ENCODE measurements at regions not wholly inside any gene's neighbourhood (a gene's known extent, or its start where the extent isn't known, plus 50 kb on each side); places are given as distances from the start of the nearest gene placed in this dataset.

- Histone ChIP-seq H3K9me3 (no peaks in the 10 kb centered on the region), H3K4me3 (replicated peaks in 1 of 3) (no peak overlapping the region), H3K27me3 (no peaks in the 10 kb centered on the region), H3K4me1 (no peaks in the 10 kb centered on the region), H3K27ac (no peak overlapping the region), H3K36me3 (no peaks in the 10 kb centered on the region)
- no peak for DNase-seq
- 68 to 75% methylated on average over 14 of the region's 14 CpGs for WGBS, 2 donors
- intact Hi-C loops (cut with DNase I) = no loop called here
- TF ChIP-seq CTCF (IDR thresholded peaks at IDR 0.05) = no peak
- TF ChIP-seq POLR2A (IDR thresholded peaks at IDR 0.05) = no peak
Observed at GRCh38 chr15:25565470-25566264, 126.8 kb upstream of the UBE3A start.

- no peak overlapping the region for H3K4me3 ChIP-seq (replicated peaks in 1 of 3)
- no peaks in the 10 kb centered on the region for H3K9me3 ChIP-seq
- WGBS, 2 donors = 79 to 82% methylated on average over 4 of the region's 4 CpGs
- no peaks in the 10 kb centered on the region for H3K27me3 ChIP-seq
- H3K27ac ChIP-seq = no peak overlapping the region
- no peaks in the 10 kb centered on the region for H3K36me3 ChIP-seq
- TF ChIP-seq POLR2A (IDR thresholded peaks at IDR 0.05) = no peak
- no peak for TF ChIP-seq CTCF (IDR thresholded peaks at IDR 0.05)
- intact Hi-C loops (cut with DNase I) = no loop called here
- DNase-seq = no peak
- no peaks in the 10 kb centered on the region for H3K4me1 ChIP-seq
Observed at GRCh38 chr15:25563596-25563995, 124.8 kb upstream of the UBE3A start.

- H3K4me1 ChIP-seq = no peaks in the 10 kb centered on the region
- H3K4me3 ChIP-seq (replicated peaks in 1 of 3) = no peak overlapping the region
- H3K9me3 ChIP-seq = no peaks in the 10 kb centered on the region
- TF ChIP-seq CTCF (IDR thresholded peaks at IDR 0.05) = no peak
- no peak for TF ChIP-seq POLR2A (IDR thresholded peaks at IDR 0.05)
- H3K27ac ChIP-seq = no peak overlapping the region
- 86 to 90% methylated on average over 5 of the region's 5 CpGs for WGBS, 2 donors
- intact Hi-C loops (cut with DNase I) = no loop called here
- H3K27me3 ChIP-seq = no peaks in the 10 kb centered on the region
- H3K36me3 ChIP-seq = no peaks in the 10 kb centered on the region
- DNase-seq = no peak
Observed at GRCh38 chr15:25557926-25558325, 119.1 kb upstream of the UBE3A start.

GRCh38 chr15:25556136-25556535, 117.3 kb upstream of the UBE3A start:
- intact Hi-C loops (cut with DNase I) = no loop called here
- Histone ChIP-seq H3K4me3 (replicated peaks in 1 of 3) (no peak overlapping the region), H3K27me3 (no peaks in the 10 kb centered on the region), H3K9me3 (no peaks in the 10 kb centered on the region), H3K4me1 (no peaks in the 10 kb centered on the region), H3K36me3 (no peaks in the 10 kb centered on the region), H3K27ac (no peak overlapping the region)
- TF ChIP-seq CTCF (IDR thresholded peaks at IDR 0.05) (no peak), POLR2A (IDR thresholded peaks at IDR 0.05) (no peak)
- no peak for DNase-seq

- Histone ChIP-seq H3K27me3 (no peaks in the 10 kb centered on the region), H3K36me3 (no peaks in the 10 kb centered on the region), H3K4me3 (replicated peaks in 1 of 3) (no peak overlapping the region), H3K4me1 (no peaks in the 10 kb centered on the region), H3K9me3 (no peaks in the 10 kb centered on the region), H3K27ac (no peak overlapping the region)
- intact Hi-C loops (cut with DNase I) = no loop called here
- no peak for TF ChIP-seq CTCF (IDR thresholded peaks at IDR 0.05)
- no peak for TF ChIP-seq POLR2A (IDR thresholded peaks at IDR 0.05)
- no peak for DNase-seq
- 88 to 94% methylated on average over 10 of the region's 10 CpGs for WGBS, 2 donors
Observed at GRCh38 chr15:25554640-25555039, 115.8 kb upstream of the UBE3A start.

Data from thyroid gland (tissue), 4 donors.